ENCODE measurements at regions not wholly inside any gene's neighbourhood (a gene's known extent, or its start where the extent isn't known, plus 50 kb on each side); places are given as distances from the start of the nearest gene placed in this dataset.

- intact Hi-C loops (cut with DNase I) = no loop called here
- no peaks in the 10 kb centered on the region for H3K9me3 ChIP-seq (replicated peaks in 1 of 3)
- no peak for DNase-seq
- H3K4me3 ChIP-seq = no peak overlapping the region
- H3K27me3 ChIP-seq = no peaks in the 10 kb centered on the region
- H3K27ac ChIP-seq = no peak overlapping the region
- 46 to 76% (median 61%) methylated on average over 1 to 2 of the region's 2 CpGs for WGBS, 4 donors
- no peaks in the 10 kb centered on the region for H3K36me3 ChIP-seq (replicated peaks in 1 of 2)
- TF ChIP-seq CTCF (IDR thresholded peaks at IDR 0.05) = no peak
- no peak for TF ChIP-seq POLR2A (IDR thresholded peaks at IDR 0.05)
- no peaks in the 10 kb centered on the region for H3K4me1 ChIP-seq (replicated peaks in 1 of 2)
Observed at GRCh38 chr13:63351081-63351480, 1935.4 kb upstream of the PCDH20 start.

GRCh38 chr13:63345835-63346234 lies 1930.2 kb upstream of the PCDH20 start:
- DNase-seq = no peak
- TF ChIP-seq POLR2A (IDR thresholded peaks at IDR 0.05) = no peak
- H3K9me3 ChIP-seq (replicated peaks in 1 of 3) = no peaks in the 10 kb centered on the region
- H3K27me3 ChIP-seq = no peaks in the 10 kb centered on the region
- intact Hi-C loops (cut with DNase I) = no loop called here
- H3K36me3 ChIP-seq (replicated peaks in 1 of 2) = no peaks in the 10 kb centered on the region
- no peaks in the 10 kb centered on the region for H3K4me1 ChIP-seq (replicated peaks in 1 of 2)
- no peak overlapping the region for H3K27ac ChIP-seq
- H3K4me3 ChIP-seq = no peak overlapping the region

GRCh38 chr13:63344711-63345110 lies 1929.1 kb upstream of the PCDH20 start:
- intact Hi-C loops (cut with DNase I) = no loop called here
- Histone ChIP-seq H3K36me3 (replicated peaks in 1 of 2) (no peaks in the 10 kb centered on the region), H3K27me3 (no peaks in the 10 kb centered on the region), H3K4me1 (replicated peaks in 1 of 2) (no peaks in the 10 kb centered on the region), H3K9me3 (replicated peaks in 1 of 3) (no peaks in the 10 kb centered on the region), H3K27ac (no peak overlapping the region), H3K4me3 (no peak overlapping the region)
- 51 to 79% (median 61%) methylated on average over 1 of the region's 1 CpG for WGBS, 4 donors
- no peak for DNase-seq
- no peak for TF ChIP-seq POLR2A (IDR thresholded peaks at IDR 0.05)
- no peak for TF ChIP-seq CTCF (IDR thresholded peaks at IDR 0.05)

- Histone ChIP-seq H3K27me3 (no peaks in the 10 kb centered on the region), H3K36me3 (replicated peaks in 1 of 2) (no peaks in the 10 kb centered on the region), H3K27ac (no peak overlapping the region), H3K4me3 (no peak overlapping the region), H3K9me3 (replicated peaks in 1 of 3) (no peaks in the 10 kb centered on the region), H3K4me1 (replicated peaks in 1 of 2) (no peaks in the 10 kb centered on the region)
- TF ChIP-seq CTCF (IDR thresholded peaks at IDR 0.05) (no peak), POLR2A (IDR thresholded peaks at IDR 0.05) (no peak)
- 67 to 86% (median 77%) methylated on average over 5 of the region's 5 CpGs for WGBS, 4 donors
- intact Hi-C loops (cut with DNase I) = no loop called here
- no peak for DNase-seq
Observed at GRCh38 chr13:63337921-63338320, 1922.3 kb upstream of the PCDH20 start.

- Histone ChIP-seq H3K27ac (no peak overlapping the region), H3K4me1 (replicated peaks in 1 of 2) (no peaks in the 10 kb centered on the region), H3K36me3 (replicated peaks in 1 of 2) (no peaks in the 10 kb centered on the region), H3K4me3 (no peak overlapping the region), H3K9me3 (replicated peaks in 1 of 3) (no peaks in the 10 kb centered on the region), H3K27me3 (no peaks in the 10 kb centered on the region)
- TF ChIP-seq POLR2A (IDR thresholded peaks at IDR 0.05) = no peak
- TF ChIP-seq CTCF (IDR thresholded peaks at IDR 0.05) = no peak
- intact Hi-C loops (cut with DNase I) = no loop called here
- 66 to 75% (median 73%) methylated on average over 4 of the region's 4 CpGs for WGBS, 4 donors
- DNase-seq = no peak
Observed at GRCh38 chr13:63337041-63337440, 1921.4 kb upstream of the PCDH20 start.
